T-helper 17 cell (primary cell): ENCODE measurements at regions not wholly inside any gene's neighbourhood (a gene's known extent, or its start where the extent isn't known, plus 50 kb on each side); places are given as distances from the start of the nearest gene placed in this dataset.

Experiments
- ATAC-seq: fragments of 150-1000 bp; cut with Tn5 transposase; 2 replicates; pipeline ENCODE4 v1.10.0; 2021; ENCODE audit warnings: mild to moderate bottlenecking, moderate library complexity
- DNase-seq, 3 donors: peaks; one replicate each; pipeline versions ENCODE4 v3.0.0 to v3.0.0-alpha.2; 2020 to 2021
- H3K9me3 ChIP-seq: one replicate; pipeline ENCODE4 v1.7.0; 2013; ENCODE audit warnings: low read length, mild to moderate bottlenecking; ENCODE audit not compliant: control insufficient read depth, poor library complexity, severe bottlenecking
- H3K27ac Mint-ChIP-seq: one replicate; pipeline ENCODE4 v1.8.0; 2022; ENCODE audit warnings: mild to moderate bottlenecking, moderate library complexity, mixed read lengths
- H3K27me3 Mint-ChIP-seq: one replicate; pipeline ENCODE4 v1.8.0; 2022; ENCODE audit warnings: mixed read lengths
- H3K36me3 Mint-ChIP-seq: one replicate; pipeline ENCODE4 v1.8.0; 2022; ENCODE audit warnings: low read depth, mixed read lengths
- H3K4me1 Mint-ChIP-seq: one replicate; pipeline ENCODE4 v1.8.0; 2022; ENCODE audit warnings: mild to moderate bottlenecking, mixed read lengths
- H3K4me3 Mint-ChIP-seq: one replicate; pipeline ENCODE4 v1.8.0; 2022; ENCODE audit warnings: mild to moderate bottlenecking, moderate library complexity, mixed read lengths

GRCh38 chr2:30310371-30310770 lies 79.0 kb downstream of the LBH start:
- H3K9me3 ChIP-seq = no peaks in the 10 kb centered on the region
- no peaks in the 10 kb centered on the region for H3K27me3 Mint-ChIP-seq
- H3K4me3 Mint-ChIP-seq = no peak overlapping the region
- no peaks in the 10 kb centered on the region for H3K36me3 Mint-ChIP-seq
- no peak overlapping the region for H3K27ac Mint-ChIP-seq
- peaks cover 5% of the 10 kb centered on the region for H3K4me1 Mint-ChIP-seq
- DNase-seq (no peak), ATAC-seq (no peak)

GRCh38 chr2:30310955-30311354 lies 79.6 kb downstream of the LBH start:
- DNase-seq (no peak), ATAC-seq (no peak)
- Mint-ChIP-seq H3K36me3 (no peaks in the 10 kb centered on the region), H3K4me1 (peaks cover 9% of the 10 kb centered on the region), H3K4me3 (no peak overlapping the region), H3K27me3 (no peaks in the 10 kb centered on the region), H3K27ac (no peak overlapping the region)
- H3K9me3 ChIP-seq = no peaks in the 10 kb centered on the region

GRCh38 chr2:30311711-30312110 lies 80.4 kb downstream of the LBH start:
- Mint-ChIP-seq H3K36me3 (no peaks in the 10 kb centered on the region), H3K4me1 (peaks cover 12% of the 10 kb centered on the region), H3K27me3 (no peaks in the 10 kb centered on the region), H3K4me3 (no peak overlapping the region), H3K27ac (peak overlapping the region; percentile 37)
- DNase-seq (no peak), ATAC-seq (no peak)
- H3K9me3 ChIP-seq = no peaks in the 10 kb centered on the region

- DNase-seq = no peak
- Mint-ChIP-seq H3K4me3 (no peak overlapping the region), H3K27ac (peak overlapping the region; percentile 37), H3K27me3 (no peaks in the 10 kb centered on the region), H3K36me3 (no peaks in the 10 kb centered on the region), H3K4me1 (peaks cover 12% of the 10 kb centered on the region)
- no peak for ATAC-seq
- no peaks in the 10 kb centered on the region for H3K9me3 ChIP-seq
Observed at GRCh38 chr2:30312916-30313315, 81.6 kb downstream of the LBH start.

- no peak for DNase-seq
- Mint-ChIP-seq H3K27me3 (no peaks in the 10 kb centered on the region), H3K4me3 (no peak overlapping the region), H3K4me1 (peaks cover 12% of the 10 kb centered on the region), H3K27ac (no peak overlapping the region), H3K36me3 (no peaks in the 10 kb centered on the region)
- H3K9me3 ChIP-seq = no peaks in the 10 kb centered on the region
- no peak for ATAC-seq
Observed at GRCh38 chr2:30314981-30315380, 83.6 kb downstream of the LBH start.

- Mint-ChIP-seq H3K4me3 (peak overlapping the region; percentile 8), H3K27me3 (no peaks in the 10 kb centered on the region), H3K27ac (peak overlapping the region; percentile 19), H3K4me1 (peaks cover 12% of the 10 kb centered on the region), H3K36me3 (no peaks in the 10 kb centered on the region)
- no peak for DNase-seq
- no peaks in the 10 kb centered on the region for H3K9me3 ChIP-seq
- peak; percentile 76 for ATAC-seq
Observed at GRCh38 chr2:30315391-30316063, 84.2 kb downstream of the LBH start.

- H3K4me1 Mint-ChIP-seq = peaks cover 11% of the 10 kb centered on the region
- H3K27ac Mint-ChIP-seq = peak overlapping the region; percentile 19
Observed at GRCh38 chr2:30316408-30316807, 85.1 kb downstream of the LBH start.

GRCh38 chr2:30318987-30319782 lies 87.9 kb downstream of the LBH start:
- Mint-ChIP-seq H3K27ac (no peak overlapping the region), H3K4me1 (peaks cover 13% of the 10 kb centered on the region), H3K36me3 (no peaks in the 10 kb centered on the region), H3K27me3 (no peaks in the 10 kb centered on the region), H3K4me3 (no peak overlapping the region)
- no peaks in the 10 kb centered on the region for H3K9me3 ChIP-seq
- DNase-seq = no peak
- no peak for ATAC-seq

More at GRCh38 chr2:30316408-30316807, 85.1 kb downstream of the LBH start:
- Mint-ChIP-seq H3K4me3 (peak overlapping the region; percentile 8), H3K27me3 (no peaks in the 10 kb centered on the region), H3K36me3 (no peaks in the 10 kb centered on the region)
- no peak for DNase-seq
- H3K9me3 ChIP-seq = no peaks in the 10 kb centered on the region
- no peak for ATAC-seq

GRCh38 chr2:30321466-30321865 lies 90.1 kb downstream of the LBH start:
- no peak overlapping the region for H3K4me3 Mint-ChIP-seq
- ATAC-seq = no peak
- no peak overlapping the region for H3K27ac Mint-ChIP-seq
- H3K9me3 ChIP-seq = no peaks in the 10 kb centered on the region
- H3K27me3 Mint-ChIP-seq = no peaks in the 10 kb centered on the region
- peaks cover 9% of the 10 kb centered on the region for H3K4me1 Mint-ChIP-seq
- H3K36me3 Mint-ChIP-seq = no peaks in the 10 kb centered on the region
- DNase-seq = no peak

GRCh38 chr2:30323499-30323898 lies 92.2 kb downstream of the LBH start:
- no peaks in the 10 kb centered on the region for H3K36me3 Mint-ChIP-seq
- no peaks in the 10 kb centered on the region for H3K9me3 ChIP-seq
- peaks cover 9% of the 10 kb centered on the region for H3K4me1 Mint-ChIP-seq
- ATAC-seq (no peak), DNase-seq (no peak)
- H3K4me3 Mint-ChIP-seq = no peak overlapping the region
- no peaks in the 10 kb centered on the region for H3K27me3 Mint-ChIP-seq
- H3K27ac Mint-ChIP-seq = no peak overlapping the region

- ATAC-seq = no peak
- Mint-ChIP-seq H3K4me3 (no peak overlapping the region), H3K27ac (peak overlapping the region; percentile 84), H3K27me3 (no peaks in the 10 kb centered on the region), H3K36me3 (no peaks in the 10 kb centered on the region), H3K4me1 (peaks cover 9% of the 10 kb centered on the region)
- no peak for DNase-seq
- no peaks in the 10 kb centered on the region for H3K9me3 ChIP-seq
Observed at GRCh38 chr2:30324245-30324908, 93.0 kb downstream of the LBH start.

GRCh38 chr2:30325600-30326328 lies 94.4 kb downstream of the LBH start:
- H3K9me3 ChIP-seq = no peaks in the 10 kb centered on the region
- no peak for DNase-seq
- no peak overlapping the region for H3K4me3 Mint-ChIP-seq
- no peak for ATAC-seq
- H3K27me3 Mint-ChIP-seq = no peaks in the 10 kb centered on the region
- H3K36me3 Mint-ChIP-seq = no peaks in the 10 kb centered on the region
- H3K27ac Mint-ChIP-seq = peak overlapping the region; percentile 84
- peaks cover 11% of the 10 kb centered on the region for H3K4me1 Mint-ChIP-seq

- no peaks in the 10 kb centered on the region for H3K9me3 ChIP-seq
- H3K27ac Mint-ChIP-seq = no peak overlapping the region
- no peaks in the 10 kb centered on the region for H3K36me3 Mint-ChIP-seq
- no peaks in the 10 kb centered on the region for H3K27me3 Mint-ChIP-seq
- H3K4me3 Mint-ChIP-seq = no peak overlapping the region
- no peak for DNase-seq
- ATAC-seq = no peak
- peaks cover 7% of the 10 kb centered on the region for H3K4me1 Mint-ChIP-seq
Observed at GRCh38 chr2:30326497-30326896, 95.2 kb downstream of the LBH start.
